ENCODE measurements at regions not wholly inside any gene's neighbourhood (a gene's known extent, or its start where the extent isn't known, plus 50 kb on each side); places are given as distances from the start of the nearest gene placed in this dataset.

DNA sequence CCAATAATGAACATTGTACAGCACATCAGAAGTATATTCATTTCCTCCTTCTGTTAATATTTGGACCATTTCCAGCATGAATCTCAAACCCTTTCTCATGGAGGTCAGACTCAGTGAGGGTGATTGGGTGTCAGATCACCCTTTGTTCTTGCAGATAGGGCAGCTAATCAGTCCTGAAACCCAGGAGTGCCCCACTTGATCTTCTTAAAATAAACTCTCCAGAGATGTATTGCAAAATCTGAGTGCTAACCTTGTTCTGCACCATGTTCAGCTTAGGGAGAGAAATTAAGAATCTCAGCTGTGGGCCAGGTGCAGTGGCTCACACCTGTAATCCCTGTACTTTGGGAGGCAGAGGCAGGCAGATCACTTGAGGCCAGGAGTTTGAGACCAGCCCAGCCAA, 869.4 kb downstream of the TYW1 start:
- ATAC-seq, result no peak

DNA sequence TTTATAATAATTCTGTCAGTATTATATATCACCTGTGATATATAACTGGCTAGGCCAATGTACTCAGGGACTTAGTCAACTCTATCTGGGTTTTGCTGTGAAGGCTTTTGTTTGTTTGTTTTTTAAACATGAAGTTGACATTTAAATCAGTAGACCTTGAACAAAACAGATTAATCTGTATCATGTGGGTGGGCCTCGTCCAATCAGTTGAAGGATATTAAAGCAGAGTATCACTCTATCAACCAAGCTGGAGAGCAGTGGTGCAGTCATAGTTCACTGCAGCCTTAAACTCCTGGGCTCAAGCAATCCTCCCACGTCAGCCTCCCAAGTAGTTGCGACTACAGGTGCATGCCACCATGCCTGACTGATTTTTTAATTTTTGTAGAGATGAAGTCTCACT, 870.2 kb downstream of the TYW1 start:
- no peak for ATAC-seq
- no peak for TF ChIP-seq CTCF (IDR thresholded peaks at IDR 0.05)
- intact Hi-C loops (cut with DNase I), result no loop called here
- no peak overlapping the region for H3K27ac ChIP-seq
- no peak for FAIRE-seq
- H3K36me3 ChIP-seq, result no peaks in the 10 kb centered on the region
- H3K27me3 ChIP-seq, result no peaks in the 10 kb centered on the region
- H3K4me1 ChIP-seq, result no peaks in the 10 kb centered on the region
- 68 to 78% methylated on average over 3 of the region's 3 CpGs for WGBS, 2 donors
- H3K9me3 ChIP-seq, result no peaks in the 10 kb centered on the region
- DNase-seq, result no peak
- H3K4me3 ChIP-seq, result no peak overlapping the region

More for the DNA sequence above, 869.4 kb downstream of the TYW1 start:
- no peaks in the 10 kb centered on the region for H3K4me1 ChIP-seq
- DNase-seq (no peak), FAIRE-seq (no peak)
- H3K4me3 ChIP-seq, result no peak overlapping the region
- H3K36me3 ChIP-seq, result no peaks in the 10 kb centered on the region
- no peak for TF ChIP-seq CTCF (IDR thresholded peaks at IDR 0.05)
- H3K27me3 ChIP-seq, result no peaks in the 10 kb centered on the region
- H3K9me3 ChIP-seq, result no peaks in the 10 kb centered on the region
- intact Hi-C loops (cut with DNase I), result no loop called here
- H3K27ac ChIP-seq, result no peak overlapping the region

GRCh38 chr7:67870396-67870795, 873.8 kb downstream of the TYW1 start:
- H3K27ac ChIP-seq, result no peak overlapping the region
- 64 to 79% methylated on average over 2 of the region's 2 CpGs for WGBS, 2 donors
- no peaks in the 10 kb centered on the region for H3K4me1 ChIP-seq
- no peak for DNase-seq
- TF ChIP-seq CTCF (IDR thresholded peaks at IDR 0.05), result no peak
- intact Hi-C loops (cut with DNase I), result no loop called here
- no peak overlapping the region for H3K4me3 ChIP-seq
- no peaks in the 10 kb centered on the region for H3K27me3 ChIP-seq
- no peaks in the 10 kb centered on the region for H3K36me3 ChIP-seq
- no peak for FAIRE-seq
- no peaks in the 10 kb centered on the region for H3K9me3 ChIP-seq
- no peak for ATAC-seq

DNA sequence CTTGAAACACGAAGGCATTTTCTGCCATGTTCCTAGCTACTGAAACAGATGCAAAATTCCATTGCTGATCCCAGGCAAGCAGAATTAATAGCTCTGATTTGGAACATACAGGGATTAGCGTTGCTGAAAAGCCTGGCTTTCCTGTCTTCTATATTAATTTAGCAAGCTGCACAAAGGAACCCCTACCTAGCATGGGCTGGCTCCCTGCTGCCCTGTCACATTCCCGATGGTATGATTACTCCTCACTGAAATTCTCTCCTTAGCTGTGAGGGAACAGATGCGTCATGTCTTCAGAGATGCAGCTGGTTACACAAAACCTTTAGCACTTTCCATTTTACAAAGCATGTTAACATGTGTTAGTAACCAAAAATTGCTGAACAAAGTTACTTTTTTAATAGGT, 878.9 kb downstream of the TYW1 start:
- intact Hi-C loops (cut with DNase I), result no loop called here
- no peaks in the 10 kb centered on the region for H3K36me3 ChIP-seq
- FAIRE-seq, result no peak
- no peak overlapping the region for H3K27ac ChIP-seq
- no peaks in the 10 kb centered on the region for H3K9me3 ChIP-seq
- DNase-seq, result no peak
- no peaks in the 10 kb centered on the region for H3K4me1 ChIP-seq
- no peaks in the 10 kb centered on the region for H3K27me3 ChIP-seq
- TF ChIP-seq CTCF (IDR thresholded peaks at IDR 0.05), result no peak
- WGBS, 2 donors, result 40 to 44% methylated on average over 4 of the region's 4 CpGs
- no peak for ATAC-seq
- H3K4me3 ChIP-seq, result no peak overlapping the region

DNA sequence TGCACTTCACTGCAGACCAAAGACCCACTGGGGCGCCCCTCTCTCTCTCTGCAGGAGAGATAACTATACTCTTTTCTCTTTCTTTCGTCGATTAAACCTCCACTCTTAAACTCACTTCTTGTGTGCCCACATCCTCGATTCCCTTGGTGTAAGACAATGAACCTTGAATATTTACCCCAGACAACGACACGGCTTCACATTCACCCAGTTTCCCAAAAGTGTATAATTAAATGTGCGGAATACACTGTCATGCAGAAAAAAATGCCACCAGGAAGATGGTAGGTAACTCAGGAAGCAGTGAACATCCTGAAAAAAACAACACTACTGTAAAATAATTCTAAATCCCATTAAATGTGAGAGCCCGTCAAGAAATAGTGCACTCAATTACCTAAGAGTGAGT, 882.2 kb downstream of the TYW1 start:
- DNase-seq, result no peak
- 69 to 73% methylated on average over 8 of the region's 8 CpGs for WGBS, 2 donors
- Histone ChIP-seq H3K4me3 (no peak overlapping the region), H3K4me1 (no peaks in the 10 kb centered on the region), H3K27ac (no peak overlapping the region), H3K27me3 (no peaks in the 10 kb centered on the region), H3K9me3 (no peaks in the 10 kb centered on the region), H3K36me3 (no peaks in the 10 kb centered on the region)
- ATAC-seq, result no peak
- TF ChIP-seq CTCF (IDR thresholded peaks at IDR 0.05), result no peak
- intact Hi-C loops (cut with DNase I), result no loop called here
- FAIRE-seq, result no peak

Data from pancreas (tissue), 10 donors.